OCI-LY7 (cell line): ENCODE measurements at regions not wholly inside any gene's neighbourhood (a gene's known extent, or its start where the extent isn't known, plus 50 kb on each side); places are given as distances from the start of the nearest gene placed in this dataset.

ENCODE experiments used
- BruUV-seq: library from RNA; stranded (reverse); fragments of 400-500 nt; replicated peaks from 2 replicates; lab custom pipeline; 2021; lab: Mats Ljungman, UMichigan
- CTCF ChIA-PET: fragments of 300-600 bp; sonication (Branson Sonifier 250); formaldehyde crosslinking; loops from one replicate; lab custom pipeline; 2022; ENCODE audit warnings: antibody characterized with exemption; ENCODE audit not compliant: unreplicated experiment; lab: Charles Lee
- POLR2A ChIA-PET: fragments of 300-600 bp; sonication (Branson Sonifier 250); formaldehyde crosslinking; loops from one replicate; lab custom pipeline; 2022; ENCODE audit warnings: antibody characterized with exemption; lab: Charles Lee
- DNase-seq: peaks from one replicate; pipeline ENCODE4 v3.0.0-alpha.2; 2015; ENCODE audit warnings: low spot score
- H2AFZ ChIP-seq: fragments of 200-600 bp; sonication (generic), shearing (Covaris generic); 2 replicates; pipeline ENCODE4 v1.6.1; 2014; ENCODE audit warnings: mild to moderate bottlenecking, antibody characterized with exemption, low read length, moderate library complexity
- H3K27ac ChIP-seq: fragments of 200-600 bp; sonication (generic); 2 replicates; pipeline ENCODE4 v1.5.1; 2014; ENCODE audit warnings: mixed run types, low read depth, mild to moderate bottlenecking, moderate library complexity, low read length, inconsistent platforms; ENCODE audit not compliant: poor library complexity, severe bottlenecking
- H3K36me3 ChIP-seq: fragments of 200-600 bp; sonication (generic); 2 replicates; pipeline ENCODE4 v1.6.1; 2014; ENCODE audit warnings: mild to moderate bottlenecking, antibody characterized with exemption, low read length, moderate library complexity, mixed read lengths; ENCODE audit not compliant: insufficient read depth
- H3K4me1 ChIP-seq: fragments of 200-600 bp; sonication (generic); 2 replicates; pipeline ENCODE4 v1.5.1; 2014; ENCODE audit warnings: mild to moderate bottlenecking, low read length; ENCODE audit not compliant: insufficient read depth, poor library complexity, severe bottlenecking
- H3K4me2 ChIP-seq: fragments of 200-600 bp; sonication (generic); 2 replicates; pipeline ENCODE4 v1.6.1; 2014; ENCODE audit warnings: mild to moderate bottlenecking, low read length
- H3K4me3 ChIP-seq: fragments of 200-600 bp; sonication (generic); 2 replicates; pipeline ENCODE4 v1.5.1; 2014; ENCODE audit warnings: mild to moderate bottlenecking, low read depth, low read length; ENCODE audit not compliant: poor library complexity, severe bottlenecking
- H3K79me2 ChIP-seq: fragments of 200-600 bp; sonication (generic); 2 replicates; pipeline ENCODE4 v1.6.1; 2016; ENCODE audit warnings: low read depth, mild to moderate bottlenecking, low read length, moderate library complexity, mixed read lengths; ENCODE audit not compliant: insufficient read depth
- H3K9me2 ChIP-seq: fragments of 200-600 bp; sonication (generic); 2 replicates; pipeline ENCODE4 v1.6.1; 2016; ENCODE audit warnings: mild to moderate bottlenecking, low read length, mixed read lengths; ENCODE audit not compliant: insufficient read depth
- H3K9me3 ChIP-seq: fragments of 200-600 bp; sonication (generic); 2 replicates; pipeline ENCODE4 v1.6.1; 2014; ENCODE audit warnings: mild to moderate bottlenecking, mixed run types, low read length, mixed read lengths
- H4K20me1 ChIP-seq: fragments of 200-600 bp; sonication (generic); 2 replicates; pipeline ENCODE4 v1.6.1; 2014; ENCODE audit warnings: mild to moderate bottlenecking, antibody characterized with exemption, low read length, moderate library complexity, mixed read lengths; ENCODE audit not compliant: insufficient read depth
- CTCF ChIP-seq: fragments of 200-600 bp; sonication (generic); conservative IDR thresholded peaks from 2 replicates; pipeline ENCODE4 v1.5.1; 2014; ENCODE audit warnings: mild to moderate bottlenecking, antibody characterized with exemption, low read length, moderate library complexity, mixed read lengths
- EZH2phosphoT487 ChIP-seq: fragments of 200-600 bp; sonication (generic); IDR thresholded peaks from 2 replicates; pipeline ENCODE4 v1.6.1; 2018; ENCODE audit warnings: low read depth, borderline replicate concordance, mild to moderate bottlenecking, mixed run types, antibody characterized with exemption, low read length, moderate library complexity, mixed read lengths
- intact Hi-C: fragments of 100-400 bp; cut with micrococcal nuclease; formaldehyde crosslinking; loops from one replicate; pipeline ENCODE4 v1.10.0; 2022; ENCODE audit not compliant: unreplicated experiment

GRCh38 chr2:15756882-15757819, 165.5 kb downstream of the DDX1 start:
- Histone ChIP-seq H3K4me3 (no peak overlapping the region), H3K9me2 (no peaks in the 10 kb centered on the region), H3K4me1 (no peaks in the 10 kb centered on the region), H3K36me3 (no peaks in the 10 kb centered on the region), H4K20me1 (no peaks in the 10 kb centered on the region), H3K9me3 (no peaks in the 10 kb centered on the region), H3K27ac (no peak overlapping the region), H3K79me2 (no peaks in the 10 kb centered on the region), H2AFZ (no peak overlapping the region), H3K4me2 (no peak overlapping the region)
- BruUV-seq: no TSS peak
- ChIA-PET CTCF (no interaction called here), POLR2A (interaction anchor here (0.6 to 0.8 kb wide), 2 partner anchors 20 to 1784 kb away, joined by 4 read pairs; no protein-coding TSS in a partner anchor)
- no peak for DNase-seq
- TF ChIP-seq CTCF (no peak), EZH2phosphoT487 (no peak)
- intact Hi-C loops: no loop called here

- H2AFZ ChIP-seq: no peak overlapping the region
- H3K4me1 ChIP-seq: no peaks in the 10 kb centered on the region
- H3K4me2 ChIP-seq: no peak overlapping the region
- H3K27ac ChIP-seq: no peak overlapping the region
- no peaks in the 10 kb centered on the region for H4K20me1 ChIP-seq
- no peaks in the 10 kb centered on the region for H3K36me3 ChIP-seq
- DNase-seq: no peak
- POLR2A ChIA-PET: no interaction called here
- H3K79me2 ChIP-seq: no peaks in the 10 kb centered on the region
- no peak overlapping the region for H3K4me3 ChIP-seq
- no peaks in the 10 kb centered on the region for H3K9me3 ChIP-seq
- no peaks in the 10 kb centered on the region for H3K9me2 ChIP-seq
- CTCF ChIA-PET: no interaction called here
- BruUV-seq: no TSS peak
- intact Hi-C loops: no loop called here
- TF ChIP-seq EZH2phosphoT487 (no peak), CTCF (no peak)
Measured at GRCh38 chr2:15757820-15758586, 166.3 kb downstream of the DDX1 start.
